ENCODE measurements at regions not wholly inside any gene's neighbourhood (a gene's known extent, or its start where the extent isn't known, plus 50 kb on each side); places are given as distances from the start of the nearest gene placed in this dataset.

DNA sequence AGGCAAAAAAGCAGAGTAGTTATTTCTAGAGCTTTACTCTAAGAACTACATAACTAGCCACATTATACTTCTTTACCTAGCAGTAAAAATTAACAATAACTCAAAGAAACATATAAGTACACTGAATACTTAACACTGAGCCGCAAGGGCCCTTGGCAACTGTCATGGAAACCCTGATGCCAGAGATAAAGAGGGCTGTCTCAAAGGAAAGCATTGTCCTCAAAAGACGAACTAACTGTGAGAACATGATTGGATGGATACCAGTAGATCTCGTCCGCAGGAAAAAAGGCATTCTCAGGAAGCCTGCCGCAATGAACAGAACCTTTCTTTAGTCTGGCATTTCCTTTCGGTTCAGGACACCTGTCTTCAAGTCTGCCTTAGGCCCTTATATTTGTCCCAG is 379.0 kb upstream of the SLC30A5 start:
- no peak for TF ChIP-seq TAF1 (IDR thresholded peaks at IDR 0.05; ENCODE audit: borderline replicate concordance, insufficient read depth, low read length)
- TF ChIP-seq, protein P1, sequence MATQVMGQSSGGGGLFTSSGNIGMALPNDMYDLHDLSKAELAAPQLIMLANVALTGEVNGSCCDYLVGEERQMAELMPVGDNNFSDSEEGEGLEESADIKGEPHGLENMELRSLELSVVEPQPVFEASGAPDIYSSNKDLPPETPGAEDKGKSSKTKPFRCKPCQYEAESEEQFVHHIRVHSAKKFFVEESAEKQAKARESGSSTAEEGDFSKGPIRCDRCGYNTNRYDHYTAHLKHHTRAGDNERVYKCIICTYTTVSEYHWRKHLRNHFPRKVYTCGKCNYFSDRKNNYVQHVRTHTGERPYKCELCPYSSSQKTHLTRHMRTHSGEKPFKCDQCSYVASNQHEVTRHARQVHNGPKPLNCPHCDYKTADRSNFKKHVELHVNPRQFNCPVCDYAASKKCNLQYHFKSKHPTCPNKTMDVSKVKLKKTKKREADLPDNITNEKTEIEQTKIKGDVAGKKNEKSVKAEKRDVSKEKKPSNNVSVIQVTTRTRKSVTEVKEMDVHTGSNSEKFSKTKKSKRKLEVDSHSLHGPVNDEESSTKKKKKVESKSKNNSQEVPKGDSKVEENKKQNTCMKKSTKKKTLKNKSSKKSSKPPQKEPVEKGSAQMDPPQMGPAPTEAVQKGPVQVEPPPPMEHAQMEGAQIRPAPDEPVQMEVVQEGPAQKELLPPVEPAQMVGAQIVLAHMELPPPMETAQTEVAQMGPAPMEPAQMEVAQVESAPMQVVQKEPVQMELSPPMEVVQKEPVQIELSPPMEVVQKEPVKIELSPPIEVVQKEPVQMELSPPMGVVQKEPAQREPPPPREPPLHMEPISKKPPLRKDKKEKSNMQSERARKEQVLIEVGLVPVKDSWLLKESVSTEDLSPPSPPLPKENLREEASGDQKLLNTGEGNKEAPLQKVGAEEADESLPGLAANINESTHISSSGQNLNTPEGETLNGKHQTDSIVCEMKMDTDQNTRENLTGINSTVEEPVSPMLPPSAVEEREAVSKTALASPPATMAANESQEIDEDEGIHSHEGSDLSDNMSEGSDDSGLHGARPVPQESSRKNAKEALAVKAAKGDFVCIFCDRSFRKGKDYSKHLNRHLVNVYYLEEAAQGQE (IDR thresholded peaks at IDR 0.05; ENCODE audit: insufficient read depth in 1 of 2, low read depth in 2 of 2, low read length in 2 of 2) = no peak

Measured in PFSK-1 (cell line).